Lung (tissue), 11 donors: ENCODE measurements at regions not wholly inside any gene's neighbourhood (a gene's known extent, or its start where the extent isn't known, plus 50 kb on each side); places are given as distances from the start of the nearest gene placed in this dataset.

Experiments used
- ATAC-seq: fragments of 200-7000 bp; cut with Tn5 transposase; one replicate; pipeline ENCODE4 v1.9.1; 2020; ENCODE audit warnings: moderate number of reproducible peaks; ENCODE audit not compliant: insufficient read depth, low FRiP score
- DNase-seq, 3 donors: peaks; one replicate each; pipeline ENCODE4 v3.0.0-alpha.2; 2013 to 2017
- H3K27ac ChIP-seq, 2 donors: one replicate each; pipeline ENCODE4 v1.5.1; 2013; ENCODE audit warnings: mild to moderate bottlenecking in 2 of 2, moderate library complexity in 2 of 2, control low read depth in 1 of 2, inconsistent platforms in 1 of 2, low read depth in 1 of 2, low read length in 1 of 2
- H3K27me3 ChIP-seq, 3 donors: one replicate each; pipeline ENCODE4 v1.5.1; 2013; ENCODE audit warnings: low read length in 2 of 3; ENCODE audit not compliant: control insufficient read depth in 3 of 3, insufficient read depth in 3 of 3
- H3K36me3 ChIP-seq, 4 donors: one replicate each; pipeline ENCODE4 v1.5.1; 2013; ENCODE audit warnings: low read length in 4 of 4, mild to moderate bottlenecking in 1 of 4, moderate library complexity in 1 of 4; ENCODE audit not compliant: control insufficient read depth in 4 of 4, insufficient read depth in 4 of 4
- H3K4me1 ChIP-seq, 5 donors: one replicate each; pipeline ENCODE4 v1.5.1; 2013; ENCODE audit warnings: low read length in 5 of 5, mild to moderate bottlenecking in 2 of 5, moderate library complexity in 1 of 5; ENCODE audit not compliant: control insufficient read depth in 5 of 5, insufficient read depth in 5 of 5
- H3K4me3 ChIP-seq: one replicate; pipeline ENCODE4 v1.5.1; 2013; ENCODE audit warnings: mild to moderate bottlenecking, control low read depth, moderate library complexity
- H3K9ac ChIP-seq, 2 donors: one replicate each; pipeline ENCODE4 v1.5.1; 2013; ENCODE audit warnings: low read length in 2 of 2, control low read depth in 1 of 2; ENCODE audit not compliant: insufficient read depth in 1 of 2
- H3K9me3 ChIP-seq, 4 donors: one replicate each; pipeline ENCODE4 v1.5.1; 2013; ENCODE audit warnings: low read length in 3 of 4, mild to moderate bottlenecking in 1 of 4, moderate library complexity in 1 of 4; ENCODE audit not compliant: control insufficient read depth in 4 of 4, insufficient read depth in 3 of 4
- CTCF ChIP-seq: IDR thresholded peaks from 2 replicates; pipeline ENCODE4 v1.5.1; 2012; ENCODE audit warnings: mild to moderate bottlenecking; ENCODE audit errors: control extremely low read depth, extremely low read depth
- WGBS, 2 donors: extraction: QIAGEN DNeasy Blood & Tissue Kit; methylation state at CpG; one replicate each; pipeline ENCODE4 v1.1.7; 2013; 5-methylcytosine and 5-hydroxymethylcytosine counted together
- donor health status: control.
- donor health status: control.
- donor health status: Bipolar disorder and iron deficiency.
- donor health status: healthy.
- donor health status: DM: yes; HTN: yes; CAD: no.

GRCh38 chr1:60331647-60332046 lies 258.1 kb upstream of the C1orf87 start:
- Histone ChIP-seq H3K4me1 (no peaks in the 10 kb centered on the region), H3K36me3 (no peaks in the 10 kb centered on the region), H3K4me3 (no peak overlapping the region), H3K9ac (no peak overlapping the region), H3K27me3 (no peaks in the 10 kb centered on the region), H3K9me3 (peaks cover 0 to 7% (median 1%) of the 10 kb centered on the region in 4 donors), H3K27ac (no peak overlapping the region)
- no peak for TF ChIP-seq CTCF
- peak in 1 of 3 donors; percentile 10 for DNase-seq
- 95 to 99% methylated on average over 1 of the region's 1 CpG for WGBS, 2 donors
- ATAC-seq, result no peak

- Histone ChIP-seq H3K4me3 (no peak overlapping the region), H3K9me3 (peaks cover 0 to 9% (median 1%) of the 10 kb centered on the region in 4 donors), H3K27ac (no peak overlapping the region), H3K27me3 (no peaks in the 10 kb centered on the region), H3K9ac (no peak overlapping the region), H3K4me1 (no peaks in the 10 kb centered on the region), H3K36me3 (no peaks in the 10 kb centered on the region)
- DNase-seq (no peak), ATAC-seq (no peak)
- 91 to 92% methylated on average over 2 of the region's 2 CpGs for WGBS, 2 donors
- no peak for TF ChIP-seq CTCF
Observed at GRCh38 chr1:60329651-60330050, 256.1 kb upstream of the C1orf87 start.

- DNase-seq (no peak), ATAC-seq (no peak)
- Histone ChIP-seq H3K36me3 (no peaks in the 10 kb centered on the region), H3K4me3 (no peak overlapping the region), H3K9ac (no peak overlapping the region), H3K9me3 (peaks cover 0 to 2% (median 0%) of the 10 kb centered on the region in 4 donors), H3K4me1 (no peaks in the 10 kb centered on the region), H3K27me3 (no peaks in the 10 kb centered on the region), H3K27ac (no peak overlapping the region)
- TF ChIP-seq CTCF, result no peak
Observed at GRCh38 chr1:60311838-60312237, 238.3 kb upstream of the C1orf87 start.

GRCh38 chr1:60299581-60299980 lies 226.0 kb upstream of the C1orf87 start:
- Histone ChIP-seq H3K9ac (no peak overlapping the region), H3K4me1 (no peaks in the 10 kb centered on the region), H3K9me3 (peaks cover 0 to 5% (median 0%) of the 10 kb centered on the region in 4 donors), H3K27me3 (no peaks in the 10 kb centered on the region), H3K27ac (no peak overlapping the region), H3K4me3 (no peak overlapping the region), H3K36me3 (no peaks in the 10 kb centered on the region)
- WGBS, 2 donors, result 82 to 89% methylated on average over 5 of the region's 5 CpGs
- DNase-seq (no peak), ATAC-seq (no peak)
- TF ChIP-seq CTCF, result no peak
